GM21786 (cell line): ENCODE measurements at regions not wholly inside any gene's neighbourhood (a gene's known extent, or its start where the extent isn't known, plus 50 kb on each side); places are given as distances from the start of the nearest gene placed in this dataset.

Source experiments
- ATAC-seq: cut with Tn5 transposase; IDR thresholded peaks from one replicate; pipeline ENCODE4 v1.9.1; 2021; ENCODE audit not compliant: unreplicated experiment

GRCh38 chr7:98679741-98680140 is 62.7 kb downstream of the NPTX2 start:
- ATAC-seq = no peak

DNA sequence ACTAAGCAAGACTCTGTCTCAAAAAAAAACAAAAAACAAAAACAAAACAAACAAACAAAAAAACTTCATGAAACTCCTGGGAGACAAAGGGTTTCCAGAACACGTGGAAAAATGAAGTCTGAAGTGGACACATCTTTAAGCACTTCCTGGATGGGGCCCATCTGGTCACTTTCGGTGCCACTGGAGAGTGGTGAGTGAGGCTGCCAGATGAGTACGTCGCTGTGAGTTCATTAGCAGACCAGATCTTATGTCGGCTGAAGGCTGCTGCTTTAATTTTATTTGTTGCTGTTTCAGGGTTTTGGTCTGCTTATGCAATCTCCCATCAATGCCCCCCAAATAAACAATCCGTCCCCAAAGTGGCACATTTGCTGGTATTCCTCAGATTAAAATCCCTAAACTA is 64.4 kb downstream of the NPTX2 start:
- no peak for ATAC-seq

DNA sequence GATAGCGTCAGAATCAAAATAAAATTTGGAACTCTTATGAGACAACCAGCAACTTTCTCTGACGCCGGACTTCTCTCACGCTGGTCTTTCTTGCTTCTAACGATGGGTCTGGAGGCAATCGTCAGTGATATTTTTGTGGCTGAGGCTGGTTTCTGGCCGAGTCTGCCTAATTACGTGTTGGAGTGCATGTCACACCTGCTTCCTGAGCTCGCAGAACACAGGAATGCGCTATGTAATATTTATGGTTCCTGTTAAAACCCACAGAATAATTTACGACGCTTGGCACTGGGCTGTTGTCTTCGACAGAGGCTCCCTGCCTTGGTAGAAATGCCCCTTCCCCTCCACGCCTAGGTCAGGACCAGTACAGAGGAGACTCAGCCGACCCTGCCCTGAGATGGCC is 64.9 kb downstream of the NPTX2 start:
- no peak for ATAC-seq

DNA sequence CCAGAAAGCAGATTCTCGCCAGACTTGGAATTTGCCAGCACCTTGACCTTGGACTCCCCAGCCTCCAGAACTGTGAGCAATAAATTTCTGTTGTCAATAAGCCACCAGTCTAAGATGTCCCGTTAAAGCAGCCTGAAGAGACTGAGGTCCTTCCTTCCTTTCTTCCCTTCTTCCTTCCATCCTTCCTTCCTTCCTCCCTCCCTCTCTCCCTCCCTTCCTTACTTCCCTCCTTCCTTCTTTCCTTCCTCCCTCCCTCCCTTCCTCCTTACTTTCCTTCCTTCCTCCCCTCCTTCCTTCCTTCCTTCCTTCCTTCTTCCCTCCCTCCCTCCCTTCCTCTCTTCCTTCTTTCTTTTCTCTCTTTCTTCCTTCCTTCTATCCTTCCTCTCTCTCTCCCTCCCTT is 66.4 kb downstream of the NPTX2 start:
- no peak for ATAC-seq

DNA sequence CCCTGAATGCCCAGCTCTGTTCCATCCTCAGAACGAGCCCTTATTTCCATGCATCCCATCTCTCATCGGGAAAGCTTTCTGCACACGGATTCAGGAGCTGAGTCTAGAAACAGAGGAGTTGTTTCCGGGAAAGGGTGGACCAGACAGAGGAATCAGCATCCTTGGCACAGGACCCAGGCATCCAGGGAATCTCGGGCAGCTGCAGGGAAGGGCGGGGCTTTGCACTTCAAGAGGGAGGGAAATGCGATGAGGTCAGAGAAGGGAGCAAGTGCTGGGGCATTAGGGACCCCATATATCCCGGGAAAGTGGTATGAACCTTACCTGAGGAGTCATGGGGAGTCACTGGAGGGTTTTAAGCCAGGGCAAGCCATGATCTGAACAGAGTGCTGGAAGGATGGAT is 68.5 kb downstream of the NPTX2 start:
- no peak for ATAC-seq

GRCh38 chr7:98686466-98687080 is 69.5 kb downstream of the NPTX2 start:
- ATAC-seq = no peak

DNA sequence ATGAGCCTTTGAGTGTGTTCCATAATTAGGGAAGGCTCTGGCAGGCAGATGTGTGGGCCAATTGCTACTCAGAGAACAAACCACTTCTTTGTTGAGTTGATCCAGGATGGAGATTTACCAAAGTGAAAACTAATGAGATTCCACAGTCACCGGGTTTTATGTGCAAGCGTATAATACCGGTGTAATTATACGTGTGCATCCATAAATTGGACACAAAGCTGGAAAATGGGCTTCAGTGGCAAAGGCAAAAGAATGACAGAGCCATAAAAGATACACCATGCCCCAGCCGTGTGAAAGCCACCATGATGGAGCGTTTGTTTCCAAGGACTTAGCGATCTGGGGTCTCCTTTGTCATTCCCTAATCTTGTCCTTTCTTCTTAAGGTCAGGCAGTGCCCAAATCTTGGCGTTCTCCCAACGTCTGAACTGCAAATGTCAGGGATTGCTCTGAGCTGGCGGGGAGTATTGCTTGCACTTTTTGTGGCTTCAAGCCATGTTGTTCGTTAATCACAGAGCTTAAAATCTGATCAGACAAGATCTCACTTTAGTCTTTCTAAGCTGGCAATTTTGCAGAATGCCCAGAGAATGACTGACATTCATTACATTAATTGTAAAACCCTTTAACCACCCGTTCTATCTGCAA is 70.1 kb downstream of the NPTX2 start:
- ATAC-seq = no peak

DNA sequence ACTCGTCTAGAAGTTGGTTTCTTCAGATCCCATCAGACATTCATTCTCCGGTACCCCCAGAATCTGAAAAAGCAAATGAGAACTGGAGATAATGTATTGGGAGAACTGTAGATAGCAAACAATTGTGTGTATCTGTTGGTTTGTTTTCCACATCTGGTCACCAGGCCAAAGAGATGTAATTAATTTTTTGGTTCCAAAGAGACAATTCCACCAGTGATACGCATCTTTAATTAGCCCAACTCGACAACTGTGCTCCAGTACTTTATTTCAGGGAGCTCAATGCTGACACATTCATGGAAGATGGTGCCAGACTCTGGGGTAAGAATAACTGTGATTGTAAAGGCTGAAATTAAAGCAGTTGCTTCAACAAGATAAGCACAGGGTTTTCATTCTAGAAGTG is 74.5 kb downstream of the NPTX2 start:
- no peak for ATAC-seq

- no peak for ATAC-seq
Observed at GRCh38 chr7:98697083-98697482, 80.0 kb downstream of the NPTX2 start.

GRCh38 chr7:98697485-98698240 is 80.6 kb downstream of the NPTX2 start:
- no peak for ATAC-seq

GRCh38 chr7:98698976-98699375 is 81.9 kb downstream of the NPTX2 start:
- no peak for ATAC-seq

GRCh38 chr7:98700533-98700932 is 83.4 kb downstream of the NPTX2 start:
- no peak for ATAC-seq

GRCh38 chr7:98701372-98701771 is 84.3 kb downstream of the NPTX2 start:
- ATAC-seq = no peak

DNA sequence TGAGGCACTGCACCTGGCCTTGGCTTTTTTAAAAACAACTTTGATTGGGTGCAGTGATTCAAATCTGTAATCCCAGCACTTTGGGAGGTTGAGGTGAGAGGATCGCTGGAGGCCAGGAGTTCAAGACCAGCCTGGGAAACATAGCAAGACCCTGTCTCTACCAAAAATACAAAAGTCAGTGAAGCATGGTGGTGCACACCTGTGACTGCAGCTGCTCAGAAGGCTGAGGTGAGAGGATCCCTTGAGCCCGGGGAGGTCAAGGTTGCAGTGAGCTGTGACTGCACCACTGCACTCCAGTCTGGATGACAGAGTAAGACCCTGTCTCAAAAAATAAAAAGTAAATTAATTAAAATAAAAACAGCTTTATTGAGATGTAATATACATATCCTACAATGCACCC is 84.9 kb downstream of the NPTX2 start:
- ATAC-seq = no peak

DNA sequence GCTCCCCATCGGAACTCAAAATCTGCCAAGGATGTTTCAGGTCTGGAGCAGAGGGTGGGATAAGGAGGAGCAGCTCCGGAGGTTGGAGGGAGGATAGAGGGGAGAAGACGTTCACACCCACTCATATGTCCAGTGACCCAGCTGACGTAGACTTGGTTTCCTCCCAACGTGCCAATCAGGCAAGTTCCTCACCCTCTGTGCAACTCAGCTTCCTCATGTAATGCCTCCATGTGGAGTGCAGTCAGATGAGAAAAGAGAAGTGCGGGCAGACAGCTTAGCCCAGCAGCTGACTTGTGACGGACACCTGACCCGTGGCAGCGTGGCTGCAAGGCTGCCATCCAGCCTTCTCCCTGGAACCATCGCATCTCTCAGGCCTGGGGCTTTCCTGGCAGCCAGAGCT is 86.8 kb downstream of the NPTX2 start:
- ATAC-seq = no peak

DNA sequence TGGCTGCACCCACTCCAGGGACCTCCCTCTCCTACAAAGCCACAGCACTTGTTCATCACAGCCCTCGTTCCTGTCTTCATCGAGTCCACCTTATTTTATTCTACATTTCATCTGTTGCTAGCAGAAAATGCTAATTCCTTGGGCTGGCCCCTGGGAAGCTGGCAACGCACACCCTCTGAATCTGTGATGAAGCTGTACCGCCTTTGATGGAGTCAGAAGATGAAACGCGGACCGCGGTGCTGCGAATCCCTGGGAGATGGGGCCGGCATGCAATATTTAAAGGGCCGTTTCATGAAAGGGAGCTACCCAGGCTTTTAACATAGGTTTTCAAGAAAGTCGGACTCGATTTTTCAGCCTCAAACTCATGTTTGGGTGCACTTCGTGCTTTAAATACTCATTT is 88.5 kb downstream of the NPTX2 start:
- ATAC-seq = no peak

- no peak for ATAC-seq
Observed at GRCh38 chr7:98707076-98707475, 90.0 kb downstream of the NPTX2 start.

- ATAC-seq = no peak
Observed at GRCh38 chr7:98711945-98712344, 94.9 kb downstream of the NPTX2 start.

DNA sequence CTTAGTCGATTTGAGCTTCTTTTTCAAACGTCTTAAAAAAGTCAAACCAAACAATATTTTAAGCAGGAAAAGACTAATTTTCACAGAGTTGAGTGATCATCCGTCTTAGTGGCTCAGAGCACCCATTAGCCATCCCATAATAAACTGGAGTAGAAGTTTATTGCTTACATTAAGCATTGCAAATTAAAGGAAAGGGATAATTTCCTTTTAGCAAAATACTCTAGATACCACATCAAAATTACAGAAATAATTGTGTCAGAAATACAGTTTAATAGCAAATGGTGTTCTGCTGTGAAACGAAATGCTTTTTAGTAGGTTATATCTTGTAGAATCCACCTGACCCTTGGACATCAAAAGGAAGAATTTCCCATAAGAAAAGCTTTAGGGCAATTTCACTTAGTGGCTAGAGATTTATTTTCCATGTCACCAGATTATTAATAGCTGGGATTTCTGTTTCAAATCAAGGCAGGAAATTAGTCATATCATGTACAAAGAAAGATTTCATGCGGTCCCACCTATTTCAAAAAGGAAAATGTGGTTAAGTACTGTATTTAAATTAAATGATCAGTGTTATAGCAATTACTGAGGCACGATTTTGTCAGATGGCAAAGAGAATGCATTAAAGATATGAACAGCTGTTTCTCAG is 96.2 kb downstream of the NPTX2 start:
- no peak for ATAC-seq

GRCh38 chr7:98719396-98719795 is 102.3 kb downstream of the NPTX2 start:
- ATAC-seq = no peak

- ATAC-seq = no peak
Observed at GRCh38 chr7:98722402-98722801, 105.3 kb downstream of the NPTX2 start.

- no peak for ATAC-seq
Observed at GRCh38 chr7:98724591-98724990, 107.5 kb downstream of the NPTX2 start.
